Fibroblast of lung (primary cell): ENCODE measurements at regions not wholly inside any gene's neighbourhood (a gene's known extent, or its start where the extent isn't known, plus 50 kb on each side); places are given as distances from the start of the nearest gene placed in this dataset.

ENCODE experiments used
- DNase-seq, 2 donors: peaks; one replicate each; pipeline versions ENCODE4 v3.0.0 to v3.0.0-alpha.2; 2010; ENCODE audit warnings: low read depth in 2 of 2
- H2AFZ ChIP-seq: 2 replicates; pipeline ENCODE4 v1.5.1; 2012; ENCODE audit warnings: low read length, control low read depth, inconsistent platforms
- H3K27ac ChIP-seq: 2 replicates; pipeline ENCODE4 v1.5.1; 2011; ENCODE audit warnings: low read length, control low read depth; ENCODE audit not compliant: insufficient read depth
- H3K27me3 ChIP-seq: 2 replicates; pipeline ENCODE4 v1.5.1; 2011; ENCODE audit warnings: mild to moderate bottlenecking, low read length; ENCODE audit not compliant: control insufficient read depth, insufficient read depth
- H3K36me3 ChIP-seq: 2 replicates; pipeline ENCODE4 v1.5.1; 2011; ENCODE audit warnings: low read length; ENCODE audit not compliant: control insufficient read depth, insufficient read depth
- H3K4me1 ChIP-seq: 2 replicates; pipeline ENCODE4 v1.5.1; 2011; ENCODE audit warnings: low read length; ENCODE audit not compliant: control insufficient read depth, insufficient read depth; ENCODE audit errors: extremely low read depth
- H3K4me2 ChIP-seq: 2 replicates; pipeline ENCODE4 v1.5.1; 2011; ENCODE audit warnings: low read length, control low read depth; ENCODE audit not compliant: insufficient read depth; ENCODE audit errors: extremely low read depth
- H3K4me3 ChIP-seq, 4 experiments: fragments of 200-600 bp in 1 of 4; sonication (generic) in 1 of 4; replicated peaks in 1 of 4; 2 replicates each; pipeline ENCODE4 v1.5.1; 2011 to 2016; ENCODE audit warnings: low read length in 4 of 4, low read depth in 3 of 4, mild to moderate bottlenecking in 3 of 4, control low read depth in 2 of 4, inconsistent platforms in 1 of 4, mixed read lengths in 1 of 4; ENCODE audit not compliant: insufficient read depth in 1 of 4; ENCODE audit errors: control extremely low read depth in 1 of 4
- H3K79me2 ChIP-seq: 2 replicates; pipeline ENCODE4 v1.5.1; 2012; ENCODE audit warnings: mild to moderate bottlenecking, low read length, inconsistent platforms; ENCODE audit not compliant: control insufficient read depth, insufficient read depth
- H3K9ac ChIP-seq: 2 replicates; pipeline ENCODE4 v1.5.1; 2011; ENCODE audit warnings: mild to moderate bottlenecking, low read length, control low read depth; ENCODE audit not compliant: insufficient read depth
- H3K9me3 ChIP-seq: 2 replicates; pipeline ENCODE4 v1.5.1; 2012; ENCODE audit warnings: low read depth, low read length; ENCODE audit not compliant: control insufficient read depth, insufficient read depth
- H4K20me1 ChIP-seq: 2 replicates; pipeline ENCODE4 v1.5.1; 2011; ENCODE audit warnings: low read length; ENCODE audit not compliant: control insufficient read depth, insufficient read depth; ENCODE audit errors: extremely low read depth
- EZH2 ChIP-seq: IDR thresholded peaks from 2 replicates; pipeline ENCODE4 v1.5.1; 2012; ENCODE audit warnings: low read length, control low read depth, mild to moderate bottlenecking; ENCODE audit errors: missing control alignments
- TF ChIP-seq, protein P1 (sequence below), 2 donors: IDR thresholded peaks in 1 of 2; conservative IDR thresholded peaks in 1 of 2; 1 replicate in 1 of 2; 2 replicates in 1 of 2; pipeline ENCODE4 v1.5.1; 2011 to 2012; ENCODE audit warnings: low read length in 2 of 2, control low read depth in 1 of 2, inconsistent platforms in 1 of 2, low read depth in 1 of 2, mild to moderate bottlenecking in 1 of 2

DNA sequence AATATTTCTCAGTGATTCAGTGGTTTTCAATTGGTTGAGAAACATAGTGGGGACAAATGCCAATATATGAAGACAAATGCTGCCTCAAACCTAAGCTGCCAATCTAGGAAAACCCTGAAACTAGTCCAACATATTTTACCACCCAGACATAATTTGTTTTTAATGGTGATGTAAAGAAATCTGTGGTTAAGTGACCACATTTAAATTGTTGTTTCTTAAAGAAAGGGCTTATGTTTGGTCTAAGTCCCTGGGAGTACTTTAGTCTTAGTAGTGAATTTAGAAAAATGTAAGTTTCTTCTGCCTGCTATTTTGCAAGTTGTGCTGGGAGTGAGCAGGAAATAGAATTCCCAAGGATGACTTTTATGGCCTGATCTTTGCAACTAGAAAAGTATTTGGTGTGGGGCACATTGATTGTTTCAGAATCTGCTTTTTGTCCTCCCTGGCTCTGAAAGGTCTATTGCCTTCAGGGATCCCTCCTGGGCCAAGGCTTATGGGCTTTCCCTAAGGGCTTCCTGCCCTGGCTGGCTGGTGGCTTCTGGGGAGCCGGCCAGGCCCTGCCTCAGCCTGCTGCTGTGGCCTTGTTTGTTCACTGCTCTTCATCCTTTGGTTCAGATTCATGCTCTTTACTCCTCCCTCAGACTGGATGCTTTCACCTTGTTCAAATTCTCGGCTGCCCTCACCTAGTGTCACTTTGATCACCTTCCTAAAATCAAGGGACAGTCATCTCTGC, 169.8 kb upstream of the JADE1 start:
- Histone ChIP-seq H2AFZ (peak overlapping the region; percentile 5), H3K79me2 (no peaks in the 10 kb centered on the region), H3K4me2 (no peak overlapping the region), H3K36me3 (no peaks in the 10 kb centered on the region), H3K27ac (no peak overlapping the region), H3K4me1 (no peaks in the 10 kb centered on the region), H3K9ac (no peak overlapping the region), H3K4me3 (no peak overlapping the region), H3K27me3 (no peaks in the 10 kb centered on the region), H4K20me1 (no peaks in the 10 kb centered on the region), H3K9me3 (no peaks in the 10 kb centered on the region)
- DNase-seq = peak; percentile 16 to 39
- TF ChIP-seq, protein P1, sequence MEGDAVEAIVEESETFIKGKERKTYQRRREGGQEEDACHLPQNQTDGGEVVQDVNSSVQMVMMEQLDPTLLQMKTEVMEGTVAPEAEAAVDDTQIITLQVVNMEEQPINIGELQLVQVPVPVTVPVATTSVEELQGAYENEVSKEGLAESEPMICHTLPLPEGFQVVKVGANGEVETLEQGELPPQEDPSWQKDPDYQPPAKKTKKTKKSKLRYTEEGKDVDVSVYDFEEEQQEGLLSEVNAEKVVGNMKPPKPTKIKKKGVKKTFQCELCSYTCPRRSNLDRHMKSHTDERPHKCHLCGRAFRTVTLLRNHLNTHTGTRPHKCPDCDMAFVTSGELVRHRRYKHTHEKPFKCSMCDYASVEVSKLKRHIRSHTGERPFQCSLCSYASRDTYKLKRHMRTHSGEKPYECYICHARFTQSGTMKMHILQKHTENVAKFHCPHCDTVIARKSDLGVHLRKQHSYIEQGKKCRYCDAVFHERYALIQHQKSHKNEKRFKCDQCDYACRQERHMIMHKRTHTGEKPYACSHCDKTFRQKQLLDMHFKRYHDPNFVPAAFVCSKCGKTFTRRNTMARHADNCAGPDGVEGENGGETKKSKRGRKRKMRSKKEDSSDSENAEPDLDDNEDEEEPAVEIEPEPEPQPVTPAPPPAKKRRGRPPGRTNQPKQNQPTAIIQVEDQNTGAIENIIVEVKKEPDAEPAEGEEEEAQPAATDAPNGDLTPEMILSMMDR (conservative IDR thresholded peaks at IDR 0.05 in 1 of 2, IDR thresholded peaks at IDR 0.05 in 1 of 2; ENCODE audit: low read depth in 1 of 2, low read length in 2 of 2) = no peak
- no peak for TF ChIP-seq EZH2

DNA sequence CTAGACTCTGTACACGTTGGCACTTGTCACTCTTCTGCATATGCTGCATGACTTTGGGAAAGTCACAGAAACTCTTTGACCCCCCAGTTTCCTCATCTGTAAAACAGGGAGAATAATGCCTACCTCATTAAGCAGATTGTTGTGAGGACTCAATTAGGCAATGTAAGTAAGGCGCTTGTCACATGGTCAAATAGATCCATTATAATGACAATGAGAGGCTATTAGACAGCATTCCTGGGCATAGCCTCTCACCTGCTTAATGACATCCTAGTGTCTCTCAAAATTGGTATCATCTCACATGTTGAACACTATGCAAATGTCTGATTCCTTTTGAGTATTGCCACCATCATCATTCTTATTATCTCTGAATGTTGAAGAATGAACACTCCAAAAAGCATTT, 172.6 kb upstream of the JADE1 start:
- H3K9me3 ChIP-seq = no peaks in the 10 kb centered on the region
- H3K27ac ChIP-seq = no peak overlapping the region
- no peaks in the 10 kb centered on the region for H3K36me3 ChIP-seq
- H3K27me3 ChIP-seq = no peaks in the 10 kb centered on the region
- H3K9ac ChIP-seq = no peak overlapping the region
- H2AFZ ChIP-seq = no peak overlapping the region
- no peak for TF ChIP-seq EZH2
- TF ChIP-seq, protein P1 (conservative IDR thresholded peaks at IDR 0.05 in 1 of 2, IDR thresholded peaks at IDR 0.05 in 1 of 2; ENCODE audit: low read depth in 1 of 2, low read length in 2 of 2) = no peak
- H3K4me3 ChIP-seq = no peak overlapping the region
- H3K79me2 ChIP-seq = no peaks in the 10 kb centered on the region
- H3K4me2 ChIP-seq = no peak overlapping the region
- no peaks in the 10 kb centered on the region for H3K4me1 ChIP-seq
- no peak for DNase-seq
- H4K20me1 ChIP-seq = no peaks in the 10 kb centered on the region

DNA sequence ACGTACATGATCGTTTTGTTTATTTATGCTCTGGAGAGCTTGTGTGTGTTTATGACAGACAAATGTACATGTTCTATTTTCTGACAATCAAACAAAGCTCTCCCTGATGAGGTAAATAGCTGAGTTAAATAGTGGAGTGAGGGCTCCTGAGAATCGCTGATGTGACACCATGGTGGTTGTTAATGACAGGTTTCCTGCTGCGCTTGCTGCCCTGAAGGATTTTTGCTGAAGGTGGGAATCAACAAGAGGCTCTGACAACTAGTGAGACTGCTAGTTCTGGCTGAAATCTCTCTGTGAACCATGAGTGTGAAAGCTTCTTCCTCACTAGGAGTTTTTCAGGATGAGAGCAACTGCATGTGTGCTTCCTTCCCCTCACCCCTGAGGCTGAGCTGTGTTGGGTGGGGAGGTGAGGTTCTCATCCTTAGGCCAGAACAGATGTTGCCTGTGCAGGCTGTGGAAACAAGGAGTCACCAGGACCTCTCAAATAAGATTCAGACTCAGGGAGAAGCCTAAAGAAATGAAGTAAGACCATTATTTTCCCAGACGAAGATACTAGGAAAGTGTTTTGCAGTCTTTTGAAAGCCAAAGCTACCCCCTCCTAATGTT, 173.4 kb upstream of the JADE1 start:
- Histone ChIP-seq H4K20me1 (no peaks in the 10 kb centered on the region), H3K4me2 (no peak overlapping the region), H3K79me2 (no peaks in the 10 kb centered on the region), H3K36me3 (no peaks in the 10 kb centered on the region), H3K9me3 (no peaks in the 10 kb centered on the region), H3K27me3 (no peaks in the 10 kb centered on the region), H2AFZ (peak overlapping the region; percentile 7), H3K4me3 (no peak overlapping the region), H3K27ac (no peak overlapping the region), H3K9ac (no peak overlapping the region), H3K4me1 (no peaks in the 10 kb centered on the region)
- TF ChIP-seq, protein P1 (conservative IDR thresholded peaks at IDR 0.05 in 1 of 2, IDR thresholded peaks at IDR 0.05 in 1 of 2; ENCODE audit: low read depth in 1 of 2, low read length in 2 of 2) = no peak
- no peak for TF ChIP-seq EZH2
- peak; percentile 9 to 38 for DNase-seq
